Tibial nerve (tissue), 4 donors: ENCODE measurements at regions not wholly inside any gene's neighbourhood (a gene's known extent, or its start where the extent isn't known, plus 50 kb on each side); places are given as distances from the start of the nearest gene placed in this dataset.

Experiments
- EP300 ChIP-seq, 2 donors: sonication (generic); formaldehyde crosslinking; IDR thresholded peaks; one replicate each; pipeline ENCODE4 v1.6.1; 2017; ENCODE audit warnings: antibody characterized with exemption in 2 of 2, mild to moderate bottlenecking in 1 of 2
- POLR2A ChIP-seq, 2 donors: fragments of 450-650 bp; IDR thresholded peaks; one replicate each; pipeline ENCODE4 v1.6.1; 2017; ENCODE audit warnings: antibody characterized with exemption in 2 of 2, mild to moderate bottlenecking in 2 of 2, moderate library complexity in 2 of 2
- TF ChIP-seq, protein P1 (sequence below), 5 experiments: fragments of 200-600 bp in 3 of 5; fragments of 450-650 bp in 2 of 5; sonication (generic) in 3 of 5; IDR thresholded peaks; one replicate each; pipeline ENCODE4 v1.5.1; 2016 to 2019; ENCODE audit warnings: antibody characterized with exemption in 5 of 5, mild to moderate bottlenecking in 3 of 5, moderate library complexity in 2 of 5

GRCh38 chr3:143185401-143185800, 65.8 kb downstream of the CHST2 start:
- TF ChIP-seq, protein P1, sequence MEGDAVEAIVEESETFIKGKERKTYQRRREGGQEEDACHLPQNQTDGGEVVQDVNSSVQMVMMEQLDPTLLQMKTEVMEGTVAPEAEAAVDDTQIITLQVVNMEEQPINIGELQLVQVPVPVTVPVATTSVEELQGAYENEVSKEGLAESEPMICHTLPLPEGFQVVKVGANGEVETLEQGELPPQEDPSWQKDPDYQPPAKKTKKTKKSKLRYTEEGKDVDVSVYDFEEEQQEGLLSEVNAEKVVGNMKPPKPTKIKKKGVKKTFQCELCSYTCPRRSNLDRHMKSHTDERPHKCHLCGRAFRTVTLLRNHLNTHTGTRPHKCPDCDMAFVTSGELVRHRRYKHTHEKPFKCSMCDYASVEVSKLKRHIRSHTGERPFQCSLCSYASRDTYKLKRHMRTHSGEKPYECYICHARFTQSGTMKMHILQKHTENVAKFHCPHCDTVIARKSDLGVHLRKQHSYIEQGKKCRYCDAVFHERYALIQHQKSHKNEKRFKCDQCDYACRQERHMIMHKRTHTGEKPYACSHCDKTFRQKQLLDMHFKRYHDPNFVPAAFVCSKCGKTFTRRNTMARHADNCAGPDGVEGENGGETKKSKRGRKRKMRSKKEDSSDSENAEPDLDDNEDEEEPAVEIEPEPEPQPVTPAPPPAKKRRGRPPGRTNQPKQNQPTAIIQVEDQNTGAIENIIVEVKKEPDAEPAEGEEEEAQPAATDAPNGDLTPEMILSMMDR (IDR thresholded peaks at IDR 0.05): no peak
- TF ChIP-seq EP300 (IDR thresholded peaks at IDR 0.05) (no peak), POLR2A (IDR thresholded peaks at IDR 0.05) (no peak)
